ENCODE measurements at regions not wholly inside any gene's neighbourhood (a gene's known extent, or its start where the extent isn't known, plus 50 kb on each side); places are given as distances from the start of the nearest gene placed in this dataset.

- no peak for TF ChIP-seq POLR2A (IDR thresholded peaks at IDR 0.05)
- TF ChIP-seq CTCF (IDR thresholded peaks at IDR 0.05) = no peak
These were observed 203.1 kb upstream of the B3GAT1 start for GRCh38 chr11:134615041-134615615.

All from thyroid gland (tissue), 4 donors.